ENCODE measurements at regions not wholly inside any gene's neighbourhood (a gene's known extent, or its start where the extent isn't known, plus 50 kb on each side); places are given as distances from the start of the nearest gene placed in this dataset.

DNA sequence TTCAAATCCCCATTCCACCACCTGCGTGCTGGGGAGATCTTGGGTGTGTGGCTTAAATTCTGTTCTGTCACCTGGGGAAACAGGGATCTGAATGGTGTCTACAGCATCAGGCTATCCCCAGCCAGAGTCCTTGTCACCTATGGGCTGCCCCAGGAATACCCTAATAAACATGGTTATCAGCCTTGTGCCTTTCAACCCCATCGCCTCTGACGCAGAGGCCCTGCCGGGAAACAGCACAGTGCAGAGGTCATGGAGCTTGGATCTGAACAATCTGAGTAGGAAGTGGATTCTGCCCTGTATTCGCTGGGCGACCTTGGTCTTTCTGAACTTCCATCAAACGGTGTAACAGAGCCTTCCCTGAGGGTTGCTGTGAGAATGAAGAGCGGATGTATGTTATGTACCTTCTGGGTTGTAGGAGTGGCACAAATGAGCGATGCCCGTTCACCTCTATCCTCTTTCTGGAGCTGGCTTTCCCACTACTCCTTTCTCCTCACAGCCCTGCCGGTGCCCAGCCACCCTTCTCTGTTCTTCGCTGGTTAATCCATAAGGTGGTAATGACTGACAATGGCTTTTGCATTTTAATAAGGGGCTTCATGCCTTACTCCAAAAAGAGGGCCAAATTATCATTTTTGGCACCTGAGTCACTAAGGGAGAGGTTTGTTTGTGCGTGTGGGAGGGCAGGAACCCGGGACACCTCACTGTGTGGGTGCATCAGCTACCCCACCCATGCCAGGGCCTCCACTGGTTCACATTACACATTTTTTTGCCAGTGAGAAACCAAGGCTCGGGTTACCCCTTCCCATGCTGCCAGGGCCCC is 256.5 kb downstream of the MYCN start:
- Histone ChIP-seq H4K20me1 (ENCODE audit: insufficient read depth) (no peaks in the 10 kb centered on the region), H3K9me3 (ENCODE audit: low read length) (no peaks in the 10 kb centered on the region), H3K9ac (ENCODE audit: low read length) (no peak overlapping the region), H3K9me2 (ENCODE audit: insufficient read depth, low read length) (no peaks in the 10 kb centered on the region), H3F3A (ENCODE audit: insufficient read depth, low read length, poor library complexity, severe bottlenecking) (no peaks in the 10 kb centered on the region), H2AFZ (ENCODE audit: low read depth, low read length) (no peak overlapping the region), H3K27ac (ENCODE audit: low read length) (no peak overlapping the region), H3K36me3 (ENCODE audit: insufficient read depth, low read length) (no peaks in the 10 kb centered on the region), H3K4me3 (ENCODE audit: low read length) (no peak overlapping the region), H3K79me2 (replicated peaks; ENCODE audit: insufficient read depth, low read length) (no peaks in the 10 kb centered on the region), H3K4me2 (ENCODE audit: low read length) (no peak overlapping the region), H3K27me3 (ENCODE audit: insufficient read depth, low read depth, low read length) (no peaks in the 10 kb centered on the region)
- TF ChIP-seq RAD21 (conservative IDR thresholded peaks at IDR 0.05) (no peak), EP300 (conservative IDR thresholded peaks at IDR 0.05; ENCODE audit: poor library complexity, severe bottlenecking) (no peak), SMC3 (conservative IDR thresholded peaks at IDR 0.05; ENCODE audit: poor library complexity) (no peak), EZH2 (IDR thresholded peaks at IDR 0.05; ENCODE audit: borderline replicate concordance, insufficient read depth, low read length, poor library complexity, severe bottlenecking) (no peak), TAF1 (IDR thresholded peaks at IDR 0.05; ENCODE audit: low read depth) (no peak), MXI1 (conservative IDR thresholded peaks at IDR 0.05; ENCODE audit: poor library complexity, severe bottlenecking) (no peak), POLR2AphosphoS5 (IDR thresholded peaks at IDR 0.05) (no peak)
- TF ChIP-seq, protein P1, sequence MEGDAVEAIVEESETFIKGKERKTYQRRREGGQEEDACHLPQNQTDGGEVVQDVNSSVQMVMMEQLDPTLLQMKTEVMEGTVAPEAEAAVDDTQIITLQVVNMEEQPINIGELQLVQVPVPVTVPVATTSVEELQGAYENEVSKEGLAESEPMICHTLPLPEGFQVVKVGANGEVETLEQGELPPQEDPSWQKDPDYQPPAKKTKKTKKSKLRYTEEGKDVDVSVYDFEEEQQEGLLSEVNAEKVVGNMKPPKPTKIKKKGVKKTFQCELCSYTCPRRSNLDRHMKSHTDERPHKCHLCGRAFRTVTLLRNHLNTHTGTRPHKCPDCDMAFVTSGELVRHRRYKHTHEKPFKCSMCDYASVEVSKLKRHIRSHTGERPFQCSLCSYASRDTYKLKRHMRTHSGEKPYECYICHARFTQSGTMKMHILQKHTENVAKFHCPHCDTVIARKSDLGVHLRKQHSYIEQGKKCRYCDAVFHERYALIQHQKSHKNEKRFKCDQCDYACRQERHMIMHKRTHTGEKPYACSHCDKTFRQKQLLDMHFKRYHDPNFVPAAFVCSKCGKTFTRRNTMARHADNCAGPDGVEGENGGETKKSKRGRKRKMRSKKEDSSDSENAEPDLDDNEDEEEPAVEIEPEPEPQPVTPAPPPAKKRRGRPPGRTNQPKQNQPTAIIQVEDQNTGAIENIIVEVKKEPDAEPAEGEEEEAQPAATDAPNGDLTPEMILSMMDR (IDR thresholded peaks at IDR 0.05; ENCODE audit: poor library complexity, severe bottlenecking): no peak
- TF ChIP-seq, protein P2, sequence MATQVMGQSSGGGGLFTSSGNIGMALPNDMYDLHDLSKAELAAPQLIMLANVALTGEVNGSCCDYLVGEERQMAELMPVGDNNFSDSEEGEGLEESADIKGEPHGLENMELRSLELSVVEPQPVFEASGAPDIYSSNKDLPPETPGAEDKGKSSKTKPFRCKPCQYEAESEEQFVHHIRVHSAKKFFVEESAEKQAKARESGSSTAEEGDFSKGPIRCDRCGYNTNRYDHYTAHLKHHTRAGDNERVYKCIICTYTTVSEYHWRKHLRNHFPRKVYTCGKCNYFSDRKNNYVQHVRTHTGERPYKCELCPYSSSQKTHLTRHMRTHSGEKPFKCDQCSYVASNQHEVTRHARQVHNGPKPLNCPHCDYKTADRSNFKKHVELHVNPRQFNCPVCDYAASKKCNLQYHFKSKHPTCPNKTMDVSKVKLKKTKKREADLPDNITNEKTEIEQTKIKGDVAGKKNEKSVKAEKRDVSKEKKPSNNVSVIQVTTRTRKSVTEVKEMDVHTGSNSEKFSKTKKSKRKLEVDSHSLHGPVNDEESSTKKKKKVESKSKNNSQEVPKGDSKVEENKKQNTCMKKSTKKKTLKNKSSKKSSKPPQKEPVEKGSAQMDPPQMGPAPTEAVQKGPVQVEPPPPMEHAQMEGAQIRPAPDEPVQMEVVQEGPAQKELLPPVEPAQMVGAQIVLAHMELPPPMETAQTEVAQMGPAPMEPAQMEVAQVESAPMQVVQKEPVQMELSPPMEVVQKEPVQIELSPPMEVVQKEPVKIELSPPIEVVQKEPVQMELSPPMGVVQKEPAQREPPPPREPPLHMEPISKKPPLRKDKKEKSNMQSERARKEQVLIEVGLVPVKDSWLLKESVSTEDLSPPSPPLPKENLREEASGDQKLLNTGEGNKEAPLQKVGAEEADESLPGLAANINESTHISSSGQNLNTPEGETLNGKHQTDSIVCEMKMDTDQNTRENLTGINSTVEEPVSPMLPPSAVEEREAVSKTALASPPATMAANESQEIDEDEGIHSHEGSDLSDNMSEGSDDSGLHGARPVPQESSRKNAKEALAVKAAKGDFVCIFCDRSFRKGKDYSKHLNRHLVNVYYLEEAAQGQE (IDR thresholded peaks at IDR 0.05; ENCODE audit: borderline replicate concordance): no peak

GRCh38 chr2:16195681-16196070 is 255.3 kb downstream of the MYCN start:
- no peaks in the 10 kb centered on the region for H3K9me3 ChIP-seq (ENCODE audit: low read length)
- H3K36me3 ChIP-seq (ENCODE audit: insufficient read depth, low read length): no peaks in the 10 kb centered on the region
- no peaks in the 10 kb centered on the region for H3K27me3 ChIP-seq (ENCODE audit: insufficient read depth, low read depth, low read length)
- H4K20me1 ChIP-seq (ENCODE audit: insufficient read depth): no peaks in the 10 kb centered on the region
- H3K9me2 ChIP-seq (ENCODE audit: insufficient read depth, low read length): no peaks in the 10 kb centered on the region
- no peaks in the 10 kb centered on the region for H3K79me2 ChIP-seq (replicated peaks; ENCODE audit: insufficient read depth, low read length)
- TF ChIP-seq TAF1 (IDR thresholded peaks at IDR 0.05; ENCODE audit: low read depth): no peak
- no peak for TF ChIP-seq POLR2AphosphoS5 (IDR thresholded peaks at IDR 0.05)
- TF ChIP-seq EZH2 (IDR thresholded peaks at IDR 0.05; ENCODE audit: borderline replicate concordance, insufficient read depth, low read length, poor library complexity, severe bottlenecking): no peak
- no peak for TF ChIP-seq EP300 (conservative IDR thresholded peaks at IDR 0.05; ENCODE audit: poor library complexity, severe bottlenecking)
- no peak for TF ChIP-seq MXI1 (conservative IDR thresholded peaks at IDR 0.05; ENCODE audit: poor library complexity, severe bottlenecking)
- no peak for TF ChIP-seq SMC3 (conservative IDR thresholded peaks at IDR 0.05; ENCODE audit: poor library complexity)
- no peak for TF ChIP-seq RAD21 (conservative IDR thresholded peaks at IDR 0.05)
- TF ChIP-seq, protein P2 (IDR thresholded peaks at IDR 0.05; ENCODE audit: borderline replicate concordance): no peak
- TF ChIP-seq, protein P1 (IDR thresholded peaks at IDR 0.05; ENCODE audit: poor library complexity, severe bottlenecking): no peak
- H3F3A ChIP-seq (ENCODE audit: insufficient read depth, low read length, poor library complexity, severe bottlenecking): no peaks in the 10 kb centered on the region
- no peak overlapping the region for H2AFZ ChIP-seq (ENCODE audit: low read depth, low read length)
- no peak overlapping the region for H3K4me3 ChIP-seq (ENCODE audit: low read length)
- no peak overlapping the region for H3K4me2 ChIP-seq (ENCODE audit: low read length)
- no peak overlapping the region for H3K27ac ChIP-seq (ENCODE audit: low read length)
- H3K9ac ChIP-seq (ENCODE audit: low read length): no peak overlapping the region
